GM21526 (cell line): ENCODE measurements at regions not wholly inside any gene's neighbourhood (a gene's known extent, or its start where the extent isn't known, plus 50 kb on each side); places are given as distances from the start of the nearest gene placed in this dataset.

ENCODE experiments used
- ATAC-seq: cut with Tn5 transposase; IDR thresholded peaks from one replicate; pipeline ENCODE4 v1.9.1; 2021; ENCODE audit warnings: moderate library complexity; ENCODE audit not compliant: unreplicated experiment, low FRiP score

DNA sequence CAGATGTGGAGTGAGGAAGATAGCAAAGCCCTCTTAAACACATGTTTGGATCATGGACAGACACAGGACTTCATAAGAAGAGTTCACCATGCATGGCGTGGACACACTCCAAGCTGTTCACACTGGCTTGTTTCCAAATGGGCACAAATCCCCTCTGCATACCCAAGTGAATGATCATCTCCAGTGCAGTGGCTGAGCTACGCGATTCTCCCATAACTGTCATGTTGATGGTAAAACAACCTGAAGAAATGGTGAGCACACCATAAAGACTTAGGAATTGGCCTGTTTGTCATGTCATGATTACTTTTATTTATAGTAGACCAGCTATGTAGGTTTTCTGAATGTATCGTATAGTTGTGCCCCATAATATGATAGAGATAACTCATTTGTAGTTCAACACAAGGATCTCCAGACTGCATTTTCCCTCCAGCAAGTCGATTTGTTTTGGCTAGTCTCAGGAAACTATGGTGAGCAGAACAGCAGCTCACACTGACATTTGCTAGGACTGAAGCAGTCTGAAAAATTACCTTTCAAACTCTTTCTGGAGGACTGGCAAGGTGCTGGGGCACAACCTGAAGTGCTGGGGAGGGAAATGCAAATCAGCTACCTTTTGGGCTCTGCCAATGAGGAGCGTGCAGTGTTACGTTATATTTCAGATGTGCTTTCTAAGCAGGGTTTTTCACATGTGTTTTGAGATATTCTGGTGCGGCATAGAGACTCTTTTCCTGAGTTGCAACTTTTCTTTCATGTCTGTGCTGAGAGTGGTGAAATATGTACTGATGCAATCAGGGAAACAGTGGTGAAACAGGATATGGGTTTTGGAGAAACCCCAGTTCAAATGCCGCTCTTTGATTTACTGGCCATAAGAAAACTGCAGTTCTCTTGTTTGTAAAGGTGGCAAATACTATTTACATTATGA, 629.6 kb upstream of the DPP6 start:
- no peak for ATAC-seq

DNA sequence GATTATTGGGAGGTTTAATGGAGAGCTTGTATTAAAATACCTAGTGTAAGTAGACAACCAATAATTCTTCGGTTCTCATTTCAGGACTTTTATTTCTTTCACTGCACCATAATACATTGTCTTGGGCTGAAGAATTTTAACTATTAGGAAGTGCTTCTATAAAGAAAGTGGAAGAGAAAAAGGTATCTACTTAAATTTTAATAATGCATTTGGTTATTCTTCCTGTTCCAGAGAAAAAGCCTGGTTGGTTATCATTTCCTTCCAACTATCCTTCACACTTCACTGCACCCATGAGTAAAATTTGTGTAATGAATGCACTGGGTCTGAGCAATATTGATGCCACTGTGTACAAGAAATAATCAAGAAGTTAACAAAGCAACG, 629.0 kb upstream of the DPP6 start:
- ATAC-seq, result no peak

- ATAC-seq, result no peak
Measured at GRCh38 chr7:153430931-153431330, 621.3 kb upstream of the DPP6 start.

- no peak for ATAC-seq
Measured at GRCh38 chr7:153432063-153432462, 620.1 kb upstream of the DPP6 start.

- no peak for ATAC-seq
Measured at GRCh38 chr7:153433223-153433622, 619.0 kb upstream of the DPP6 start.

DNA sequence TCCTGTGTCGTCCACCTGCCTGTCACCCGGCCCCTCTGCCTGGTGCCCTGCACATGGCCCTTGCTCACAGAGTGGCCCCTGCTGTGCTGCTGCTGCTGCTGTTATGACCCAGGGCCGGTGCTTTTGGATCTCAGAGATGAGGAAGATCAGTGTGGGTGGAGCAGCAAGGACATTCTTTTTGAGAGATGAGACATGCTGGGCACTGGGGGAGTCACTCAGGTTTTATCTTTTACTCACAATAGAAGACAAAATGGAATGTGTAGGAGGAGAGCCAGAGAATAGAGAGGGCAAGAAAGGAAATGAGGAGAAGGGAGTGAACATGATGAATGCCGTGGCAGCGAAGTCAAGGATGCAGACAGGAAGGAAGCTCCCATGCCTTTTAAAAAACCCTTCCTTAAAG, 611.5 kb upstream of the DPP6 start:
- ATAC-seq, result no peak

DNA sequence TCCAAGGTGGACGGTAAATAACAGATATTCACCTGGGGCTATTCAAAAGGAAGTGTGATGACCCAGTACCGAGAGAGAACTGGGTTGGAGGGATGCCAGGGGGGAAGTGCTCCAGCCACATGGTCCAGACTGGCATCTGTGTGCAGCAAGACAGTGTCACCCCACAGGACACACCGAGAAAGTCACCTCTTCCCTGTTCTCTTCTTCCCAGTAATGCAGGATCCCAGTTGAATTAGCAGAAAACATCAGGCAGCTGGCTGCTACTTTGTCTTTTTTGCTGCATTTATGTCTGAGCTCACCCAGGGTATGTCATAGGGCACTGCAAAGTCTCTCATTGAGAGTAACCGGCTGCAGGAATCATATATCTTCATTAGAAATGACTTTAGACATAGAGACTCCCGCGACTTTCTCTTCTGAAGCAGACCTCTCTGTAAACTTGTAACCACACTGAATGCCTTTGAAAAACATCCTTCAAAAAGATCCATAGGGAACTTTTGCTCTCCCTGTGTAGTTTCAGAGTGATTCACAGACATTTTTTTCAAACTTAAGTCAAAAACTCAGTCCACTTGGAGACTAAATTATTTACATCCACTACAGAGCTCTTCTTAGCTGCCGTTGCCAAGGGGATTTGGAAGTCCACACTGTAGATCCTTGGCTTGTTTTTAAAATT, 609.0 kb upstream of the DPP6 start:
- ATAC-seq, result no peak

DNA sequence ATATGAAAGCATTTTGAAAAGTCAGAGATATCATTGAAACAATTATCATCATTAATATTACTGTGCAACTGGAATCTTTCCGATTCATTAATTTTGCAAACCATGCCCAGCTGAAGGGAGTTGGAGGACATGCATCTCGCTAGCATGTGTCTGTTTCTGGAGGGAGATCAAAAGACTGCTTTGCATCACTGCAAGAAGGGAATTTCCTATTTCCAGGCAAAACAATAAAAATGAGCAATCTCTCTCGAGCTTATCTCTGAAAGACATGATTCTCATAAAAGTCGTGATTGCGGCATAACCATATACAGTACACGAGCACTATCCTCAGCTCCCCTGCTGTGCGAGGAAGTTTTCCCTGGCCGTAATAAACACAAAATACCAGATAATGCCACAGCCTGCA, 607.6 kb upstream of the DPP6 start:
- ATAC-seq, result no peak

DNA sequence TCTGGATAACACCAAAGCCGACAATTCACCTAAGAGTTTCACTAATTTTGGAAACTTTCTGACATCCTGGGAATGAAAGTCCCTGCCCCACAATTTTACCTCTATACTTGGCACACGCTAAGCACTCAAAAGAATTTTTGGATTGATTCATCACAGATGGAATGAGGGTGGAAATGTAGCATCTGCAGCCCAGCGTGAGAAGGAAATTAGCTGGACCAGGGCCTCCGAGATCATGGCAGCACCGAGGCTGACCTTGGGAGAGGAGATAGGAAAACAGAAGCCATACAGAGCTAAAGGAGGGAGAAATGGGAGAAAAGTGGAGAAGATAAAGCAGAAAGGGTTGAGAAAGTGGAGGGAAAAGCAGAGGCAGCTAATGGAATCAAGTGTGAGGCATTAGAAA, 606.6 kb upstream of the DPP6 start:
- ATAC-seq, result no peak

DNA sequence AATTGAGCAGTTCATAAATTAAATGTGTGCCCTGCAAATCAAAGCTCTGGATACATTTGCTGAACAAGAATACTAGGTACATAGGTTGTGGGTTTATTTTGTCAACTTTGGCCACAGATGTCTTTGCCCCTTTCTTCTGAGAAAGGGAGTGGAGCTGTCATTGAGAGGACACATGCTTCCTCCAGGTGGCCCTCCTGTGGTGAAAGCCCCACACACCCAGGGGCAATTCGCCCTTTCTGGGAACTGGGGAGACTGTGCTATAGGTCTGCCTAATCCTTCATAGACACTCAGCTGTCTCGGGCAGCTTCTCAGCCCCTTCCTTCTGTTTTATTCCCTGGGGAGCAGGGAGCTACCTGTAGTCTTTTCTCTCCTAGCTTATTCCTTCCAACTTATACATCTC, 605.7 kb upstream of the DPP6 start:
- ATAC-seq, result no peak

- no peak for ATAC-seq
Measured at GRCh38 chr7:153447011-153447410, 605.2 kb upstream of the DPP6 start.

DNA sequence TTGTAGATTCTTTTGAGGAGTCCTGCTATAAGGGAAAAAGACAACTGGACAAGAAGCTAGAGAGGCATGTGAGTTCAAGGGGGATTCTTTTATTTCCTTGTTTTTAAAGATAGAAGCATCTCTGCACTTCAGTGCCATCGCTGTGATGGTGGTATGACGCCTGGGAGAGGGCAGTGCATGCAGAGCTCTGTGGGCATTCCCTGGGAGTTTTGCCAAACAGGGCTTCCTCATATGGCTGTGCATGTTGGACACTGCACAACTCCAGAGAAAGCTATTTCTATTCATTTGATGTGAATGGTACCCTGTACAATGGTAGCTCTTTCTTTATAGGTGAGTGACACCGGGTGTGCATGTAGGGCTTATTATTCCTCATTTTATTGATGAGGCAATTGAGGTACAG, 599.5 kb upstream of the DPP6 start:
- ATAC-seq, result no peak

DNA sequence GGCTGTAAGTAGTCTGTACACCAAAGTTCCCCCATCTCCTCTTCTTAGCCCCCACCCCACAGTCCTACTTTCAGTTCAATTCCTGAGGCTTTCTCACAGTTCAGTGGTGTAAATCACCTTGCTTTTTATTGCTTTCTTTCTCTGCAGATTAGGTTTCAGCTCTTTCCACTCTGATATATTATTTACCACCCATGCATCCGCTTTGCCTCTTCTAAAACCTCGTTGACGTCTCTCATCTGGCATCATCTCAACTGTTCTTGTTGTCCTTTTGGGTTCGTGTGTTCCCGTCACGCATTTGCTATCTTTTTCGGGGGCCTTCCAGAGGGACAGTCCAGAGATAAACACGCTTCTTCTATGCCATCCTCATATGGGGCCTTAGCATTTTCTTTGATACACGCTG, 597.9 kb upstream of the DPP6 start:
- no peak for ATAC-seq

GRCh38 chr7:153457746-153458145, 594.5 kb upstream of the DPP6 start:
- no peak for ATAC-seq

- no peak for ATAC-seq
Measured at GRCh38 chr7:153470004-153470671, 582.1 kb upstream of the DPP6 start.

DNA sequence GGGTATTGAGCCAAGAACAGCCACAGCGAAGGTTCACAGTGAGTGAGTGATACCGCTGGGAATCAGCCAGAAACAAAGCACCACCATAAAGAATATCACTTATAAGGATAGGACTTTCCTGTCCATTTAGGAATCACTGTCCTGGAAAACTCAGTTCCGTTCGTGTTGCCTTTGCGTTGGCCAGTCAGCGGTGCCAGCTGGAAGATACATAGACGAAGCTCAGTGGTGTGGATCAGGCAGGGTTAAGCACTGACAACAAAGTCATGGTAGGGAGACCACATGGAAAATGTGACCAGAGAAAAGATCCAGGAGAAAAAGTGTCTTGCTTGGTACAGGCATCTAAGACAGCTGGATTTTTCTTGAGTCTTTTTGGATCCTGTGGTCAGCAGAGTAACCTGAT, 579.7 kb upstream of the DPP6 start:
- no peak for ATAC-seq

- no peak for ATAC-seq
Measured at GRCh38 chr7:153473185-153473584, 579.0 kb upstream of the DPP6 start.

- ATAC-seq, result no peak
Measured at GRCh38 chr7:153475239-153475638, 577.0 kb upstream of the DPP6 start.

- ATAC-seq, result no peak
Measured at GRCh38 chr7:153476166-153476565, 576.0 kb upstream of the DPP6 start.

- no peak for ATAC-seq
Measured at GRCh38 chr7:153496257-153496656, 555.9 kb upstream of the DPP6 start.

DNA sequence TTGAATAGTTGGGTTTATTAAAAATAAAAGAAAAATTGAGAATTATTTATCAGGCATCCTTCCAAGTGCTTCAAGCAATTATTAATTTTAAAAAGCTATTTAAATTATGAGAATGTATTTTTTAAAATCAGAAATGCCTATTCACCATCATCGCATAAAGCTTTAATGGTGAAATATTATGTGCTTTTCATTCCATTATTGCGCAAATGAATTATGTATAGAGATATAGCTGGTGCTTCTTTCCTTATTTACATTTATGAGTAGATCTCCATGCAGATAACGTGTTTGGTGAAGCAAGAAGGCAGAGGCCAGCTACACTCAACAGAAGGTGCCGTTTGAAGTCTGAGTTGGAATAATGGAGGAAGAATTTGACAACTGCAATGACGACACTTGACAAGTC, 549.1 kb upstream of the DPP6 start:
- ATAC-seq, result no peak
